Neural crest cell (in vitro differentiated cells): ENCODE measurements at regions not wholly inside any gene's neighbourhood (a gene's known extent, or its start where the extent isn't known, plus 50 kb on each side); places are given as distances from the start of the nearest gene placed in this dataset.

Experiments used
- DNase-seq: peaks from one replicate; pipeline ENCODE4 v3.0.0; 2021; ENCODE audit warnings: low read depth, mixed read lengths, low spot score
- H3K27ac Mint-ChIP-seq: one replicate; pipeline ENCODE4 v1.8.0; 2021; ENCODE audit warnings: mild to moderate bottlenecking, mixed read lengths; ENCODE audit not compliant: unreplicated experiment
- H3K27me3 Mint-ChIP-seq: 2 replicates; pipeline ENCODE4 v1.8.0; 2021; ENCODE audit warnings: low read depth, mild to moderate bottlenecking, mixed read lengths
- H3K36me3 Mint-ChIP-seq: 2 replicates; pipeline ENCODE4 v1.8.0; 2021; ENCODE audit warnings: low read depth, mild to moderate bottlenecking, mixed read lengths
- H3K4me1 Mint-ChIP-seq: 2 replicates; pipeline ENCODE4 v1.8.0; 2021; ENCODE audit warnings: mixed read lengths
- H3K4me3 Mint-ChIP-seq: one replicate; pipeline ENCODE4 v1.8.0; 2021; ENCODE audit warnings: mild to moderate bottlenecking, mixed read lengths
- H3K9me3 Mint-ChIP-seq: 2 replicates; pipeline ENCODE4 v1.8.0; 2021; ENCODE audit warnings: mixed read lengths
- TF ChIP-seq, protein P1 (sequence below): fragments of 200-600 bp; sonication (generic); conservative IDR thresholded peaks from 2 replicates; pipeline ENCODE4 v1.5.0; 2021; ENCODE audit warnings: antibody characterized with exemption, mild to moderate bottlenecking

DNA sequence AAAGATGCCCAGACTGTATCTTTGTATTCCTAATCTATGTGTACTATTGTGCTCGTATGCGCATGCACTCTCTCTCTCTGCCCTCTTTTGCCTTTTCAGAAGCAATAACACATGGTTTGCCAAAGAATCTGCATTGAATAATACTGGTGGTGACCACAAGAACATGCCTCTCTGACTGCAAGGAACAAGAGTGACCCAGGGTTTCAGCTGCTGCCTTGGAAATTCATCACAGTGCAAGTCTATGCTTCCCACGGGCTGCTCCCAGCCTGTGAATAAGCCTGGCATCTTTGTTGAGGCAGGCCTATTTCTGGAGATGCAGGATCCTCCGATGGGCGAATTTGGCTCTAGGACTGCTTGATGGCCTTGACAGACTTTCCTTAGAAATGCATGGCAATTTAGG lies 689.4 kb upstream of the FANCL start:
- H3K9me3 Mint-ChIP-seq, result no peaks in the 10 kb centered on the region
- TF ChIP-seq, protein P1, sequence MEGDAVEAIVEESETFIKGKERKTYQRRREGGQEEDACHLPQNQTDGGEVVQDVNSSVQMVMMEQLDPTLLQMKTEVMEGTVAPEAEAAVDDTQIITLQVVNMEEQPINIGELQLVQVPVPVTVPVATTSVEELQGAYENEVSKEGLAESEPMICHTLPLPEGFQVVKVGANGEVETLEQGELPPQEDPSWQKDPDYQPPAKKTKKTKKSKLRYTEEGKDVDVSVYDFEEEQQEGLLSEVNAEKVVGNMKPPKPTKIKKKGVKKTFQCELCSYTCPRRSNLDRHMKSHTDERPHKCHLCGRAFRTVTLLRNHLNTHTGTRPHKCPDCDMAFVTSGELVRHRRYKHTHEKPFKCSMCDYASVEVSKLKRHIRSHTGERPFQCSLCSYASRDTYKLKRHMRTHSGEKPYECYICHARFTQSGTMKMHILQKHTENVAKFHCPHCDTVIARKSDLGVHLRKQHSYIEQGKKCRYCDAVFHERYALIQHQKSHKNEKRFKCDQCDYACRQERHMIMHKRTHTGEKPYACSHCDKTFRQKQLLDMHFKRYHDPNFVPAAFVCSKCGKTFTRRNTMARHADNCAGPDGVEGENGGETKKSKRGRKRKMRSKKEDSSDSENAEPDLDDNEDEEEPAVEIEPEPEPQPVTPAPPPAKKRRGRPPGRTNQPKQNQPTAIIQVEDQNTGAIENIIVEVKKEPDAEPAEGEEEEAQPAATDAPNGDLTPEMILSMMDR, result no peak
- no peak overlapping the region for H3K4me3 Mint-ChIP-seq
- no peaks in the 10 kb centered on the region for H3K36me3 Mint-ChIP-seq
- H3K27ac Mint-ChIP-seq, result no peak overlapping the region
- no peak for DNase-seq
- H3K4me1 Mint-ChIP-seq, result no peaks in the 10 kb centered on the region
- no peaks in the 10 kb centered on the region for H3K27me3 Mint-ChIP-seq

DNA sequence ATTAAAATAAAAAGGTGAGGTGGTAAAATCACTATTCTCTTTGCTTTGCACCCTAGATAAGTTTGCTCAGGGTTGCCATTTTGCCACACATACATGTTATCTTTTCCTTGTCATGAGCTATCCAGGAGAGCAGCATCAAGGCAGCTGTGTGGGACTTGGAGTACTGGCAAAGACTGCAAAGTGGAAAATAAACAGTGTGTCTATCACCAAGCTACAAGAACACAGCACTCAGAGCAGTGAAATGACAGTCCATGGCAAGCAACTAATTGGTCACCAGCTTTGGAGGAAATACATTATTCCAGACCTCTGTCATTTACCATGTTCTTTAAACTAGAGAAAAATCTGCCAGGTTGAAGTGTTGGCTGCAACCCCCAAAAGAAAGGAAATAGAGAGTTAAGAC lies 687.8 kb upstream of the FANCL start:
- Mint-ChIP-seq H3K9me3 (no peaks in the 10 kb centered on the region), H3K36me3 (no peaks in the 10 kb centered on the region), H3K27me3 (no peaks in the 10 kb centered on the region), H3K4me1 (no peaks in the 10 kb centered on the region), H3K27ac (peak overlapping the region; percentile 2), H3K4me3 (no peak overlapping the region)
- DNase-seq, result no peak
- TF ChIP-seq, protein P1, result no peak

GRCh38 chr2:58928391-58928790 lies 687.3 kb upstream of the FANCL start:
- Mint-ChIP-seq H3K4me1 (no peaks in the 10 kb centered on the region), H3K4me3 (no peak overlapping the region), H3K36me3 (no peaks in the 10 kb centered on the region), H3K9me3 (no peaks in the 10 kb centered on the region), H3K27me3 (no peaks in the 10 kb centered on the region), H3K27ac (no peak overlapping the region)
- TF ChIP-seq, protein P1, result no peak
- no peak for DNase-seq

DNA sequence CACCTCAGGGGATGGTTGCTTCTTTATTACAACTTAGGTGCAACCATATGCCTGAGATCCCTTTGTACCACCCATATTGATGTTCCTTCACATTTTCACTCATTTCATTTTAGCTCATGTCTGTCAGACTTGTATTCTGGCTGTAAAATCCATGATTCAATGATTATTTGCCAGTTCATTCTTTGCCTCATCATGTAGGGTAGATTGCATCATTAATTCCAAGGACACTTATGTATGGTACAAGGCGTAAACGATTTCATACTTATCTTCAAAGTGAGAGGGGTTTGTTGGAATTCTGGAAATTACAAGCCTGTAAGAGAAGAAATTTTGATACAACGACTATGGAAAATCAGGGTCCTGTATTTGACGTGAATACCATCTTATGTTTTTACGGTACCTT lies 685.0 kb upstream of the FANCL start:
- Mint-ChIP-seq H3K4me3 (no peak overlapping the region), H3K4me1 (no peaks in the 10 kb centered on the region), H3K36me3 (no peaks in the 10 kb centered on the region), H3K9me3 (no peaks in the 10 kb centered on the region), H3K27ac (no peak overlapping the region), H3K27me3 (no peaks in the 10 kb centered on the region)
- DNase-seq, result no peak
- TF ChIP-seq, protein P1, result no peak

- Mint-ChIP-seq H3K36me3 (no peaks in the 10 kb centered on the region), H3K27me3 (no peaks in the 10 kb centered on the region), H3K27ac (no peak overlapping the region), H3K4me3 (no peak overlapping the region), H3K4me1 (no peaks in the 10 kb centered on the region), H3K9me3 (no peaks in the 10 kb centered on the region)
- DNase-seq, result no peak
- TF ChIP-seq, protein P1, result no peak
Observed at GRCh38 chr2:58925676-58926081, 684.6 kb upstream of the FANCL start.

DNA sequence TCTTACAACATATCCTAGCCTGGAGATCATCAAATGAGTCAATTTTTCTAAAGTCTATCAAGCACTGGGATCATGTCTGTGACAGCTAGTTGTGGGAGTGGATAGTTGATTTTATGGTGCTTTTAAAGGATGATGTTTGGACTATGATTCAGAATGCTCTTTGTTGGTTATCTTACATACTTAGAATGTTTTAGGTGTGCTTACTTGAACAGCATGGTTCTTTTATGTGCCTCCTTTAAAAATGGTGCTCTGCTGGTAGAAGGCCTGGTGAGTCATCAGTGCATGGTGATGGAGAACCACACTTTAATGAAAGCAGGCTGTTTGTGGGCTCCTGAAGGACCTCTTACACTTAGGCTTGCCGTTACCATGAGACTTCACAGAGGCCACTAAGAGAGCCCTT lies 682.7 kb upstream of the FANCL start:
- TF ChIP-seq, protein P1, result no peak
- Mint-ChIP-seq H3K27me3 (no peaks in the 10 kb centered on the region), H3K4me1 (peaks cover 4% of the 10 kb centered on the region), H3K4me3 (no peak overlapping the region), H3K9me3 (no peaks in the 10 kb centered on the region), H3K27ac (no peak overlapping the region), H3K36me3 (no peaks in the 10 kb centered on the region)
- no peak for DNase-seq
